RWPE2 (cell line): ENCODE measurements at regions not wholly inside any gene's neighbourhood (a gene's known extent, or its start where the extent isn't known, plus 50 kb on each side); places are given as distances from the start of the nearest gene placed in this dataset.

Experiments
- ATAC-seq: fragments of 200-7000 bp; cut with Tn5 transposase; 3 replicates; pipeline ENCODE4 v1.9.1; 2021; ENCODE audit warnings: low read depth
- DNase-seq: peaks from one replicate; pipeline ENCODE4 v3.0.0-alpha.2; 2020; ENCODE audit warnings: low spot score
- H3K27ac ChIP-seq: fragments of 450-650 bp; 2 replicates; pipeline ENCODE4 v1.5.1; 2017; ENCODE audit warnings: mild to moderate bottlenecking; ENCODE audit not compliant: poor library complexity, severe bottlenecking
- H3K27me3 ChIP-seq: fragments of 250-450 bp; sonication (Bioruptor Pico); 2 replicates; pipeline ENCODE4 v1.5.1; 2021; ENCODE audit warnings: mild to moderate bottlenecking, moderate library complexity; ENCODE audit not compliant: insufficient read depth, poor library complexity, severe bottlenecking
- H3K36me3 ChIP-seq: fragments of 250-450 bp; sonication (Bioruptor Pico); 2 replicates; pipeline ENCODE4 v1.5.1; 2020; ENCODE audit warnings: low read depth, mild to moderate bottlenecking, moderate library complexity
- H3K4me1 ChIP-seq: fragments of 250-450 bp; sonication (Bioruptor Pico); 2 replicates; pipeline ENCODE4 v1.5.1; 2021; ENCODE audit warnings: mild to moderate bottlenecking, moderate library complexity; ENCODE audit not compliant: insufficient read depth, poor library complexity, severe bottlenecking
- H3K4me3 ChIP-seq: fragments of 250-450 bp; sonication (Bioruptor Pico); 2 replicates; pipeline ENCODE4 v1.5.1; 2021; ENCODE audit warnings: mild to moderate bottlenecking, moderate library complexity; ENCODE audit not compliant: severe bottlenecking
- H3K9me3 ChIP-seq: fragments of 250-450 bp; sonication (Bioruptor Pico); 2 replicates; pipeline ENCODE4 v1.5.1; 2021; ENCODE audit warnings: mild to moderate bottlenecking, moderate library complexity; ENCODE audit not compliant: severe bottlenecking
- CTCF ChIP-seq: fragments of 450-650 bp; IDR thresholded peaks from one replicate; pipeline ENCODE4 v1.5.1; 2017; ENCODE audit warnings: mild to moderate bottlenecking, moderate library complexity; ENCODE audit not compliant: poor library complexity, severe bottlenecking

DNA sequence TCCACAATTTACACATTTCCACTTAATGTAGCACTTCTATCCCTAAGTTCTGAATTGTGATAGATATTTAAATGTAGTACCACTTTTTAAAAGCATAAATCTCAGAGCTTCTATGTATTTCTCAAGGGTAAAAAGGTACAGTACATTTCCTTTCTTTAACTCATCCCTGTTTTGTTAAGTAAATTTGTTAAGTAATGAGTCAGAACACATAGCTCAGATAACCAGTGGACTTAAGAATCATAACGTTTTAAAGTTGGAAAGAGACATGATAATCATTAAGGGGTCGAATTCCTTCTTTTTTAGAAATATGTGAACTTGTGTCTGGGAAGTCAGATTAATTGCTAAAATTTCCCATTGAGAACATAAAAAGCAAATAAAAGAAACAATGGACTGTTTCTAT, 810.2 kb upstream of the NUDT12 start:
- Histone ChIP-seq H3K4me3 (no peak overlapping the region), H3K27me3 (peaks cover 5% of the 10 kb centered on the region), H3K27ac (no peak overlapping the region), H3K9me3 (no peaks in the 10 kb centered on the region), H3K36me3 (no peaks in the 10 kb centered on the region), H3K4me1 (peaks cover 2% of the 10 kb centered on the region)
- ATAC-seq (no peak), DNase-seq (no peak)
- TF ChIP-seq CTCF, result no peak

GRCh38 chr5:104372376-104372775, 809.8 kb upstream of the NUDT12 start:
- peaks cover 5% of the 10 kb centered on the region for H3K27me3 ChIP-seq
- H3K9me3 ChIP-seq, result no peaks in the 10 kb centered on the region
- TF ChIP-seq CTCF, result no peak
- no peak overlapping the region for H3K27ac ChIP-seq
- peaks cover 2% of the 10 kb centered on the region for H3K4me1 ChIP-seq
- no peaks in the 10 kb centered on the region for H3K36me3 ChIP-seq
- no peak for DNase-seq
- H3K4me3 ChIP-seq, result no peak overlapping the region
- no peak; the same call in 2 of the 3 replicates for ATAC-seq

- ATAC-seq (no peak), DNase-seq (no peak)
- Histone ChIP-seq H3K27ac (no peak overlapping the region), H3K4me3 (no peak overlapping the region), H3K9me3 (no peaks in the 10 kb centered on the region), H3K36me3 (no peaks in the 10 kb centered on the region), H3K27me3 (peaks cover 5% of the 10 kb centered on the region), H3K4me1 (peaks cover 2% of the 10 kb centered on the region)
- TF ChIP-seq CTCF, result no peak
These were observed 807.9 kb upstream of the NUDT12 start for GRCh38 chr5:104370523-104370922.

- Histone ChIP-seq H3K27ac (no peak overlapping the region), H3K4me1 (peaks cover 2% of the 10 kb centered on the region), H3K4me3 (no peak overlapping the region), H3K27me3 (no peaks in the 10 kb centered on the region), H3K36me3 (no peaks in the 10 kb centered on the region), H3K9me3 (no peaks in the 10 kb centered on the region)
- DNase-seq (no peak), ATAC-seq (no peak)
- TF ChIP-seq CTCF, result no peak
These were observed 805.4 kb upstream of the NUDT12 start for GRCh38 chr5:104367978-104368377.

GRCh38 chr5:104363567-104363966, 801.0 kb upstream of the NUDT12 start:
- ATAC-seq (no peak), DNase-seq (no peak)
- H3K9me3 ChIP-seq, result no peaks in the 10 kb centered on the region
- no peak overlapping the region for H3K27ac ChIP-seq
- no peak for TF ChIP-seq CTCF
- H3K4me1 ChIP-seq, result no peaks in the 10 kb centered on the region
- H3K4me3 ChIP-seq, result no peak overlapping the region
- no peaks in the 10 kb centered on the region for H3K27me3 ChIP-seq
- H3K36me3 ChIP-seq, result no peaks in the 10 kb centered on the region
